Pancreas (tissue), 10 donors: ENCODE measurements at regions not wholly inside any gene's neighbourhood (a gene's known extent, or its start where the extent isn't known, plus 50 kb on each side); places are given as distances from the start of the nearest gene placed in this dataset.

ENCODE experiments used
- ATAC-seq, 4 donors: fragments of 200-7000 bp; cut with Tn5 transposase; one replicate each; pipeline versions ENCODE4 v1.8.0 to v1.9.1; 2020; ENCODE audit warnings: mild to moderate bottlenecking in 4 of 4, moderate library complexity in 4 of 4
- DNase-seq, 6 donors: peaks; one replicate each; pipeline ENCODE4 v3.0.0-alpha.2; 2020
- FAIRE-seq: peaks from 2 replicates; lab custom pipeline; 2012; peaks lifted over from hg19 to GRCh38; lab: Jason Lieb, UNC
- H3K27ac ChIP-seq, 4 donors: fragments of 200-600 bp; sonication (generic); 1 replicate in 3 of 4; 2 replicates in 1 of 4; pipeline versions ENCODE4 v1.5.0 to v1.8.0; 2020
- H3K27me3 ChIP-seq, 4 donors: fragments of 200-600 bp; one replicate each; pipeline ENCODE4 v1.8.0; 2021
- H3K36me3 ChIP-seq, 3 donors: fragments of 200-600 bp; sonication (generic) in 1 of 3; one replicate each; pipeline versions ENCODE4 v1.5.0 to v1.8.0; 2020 to 2021
- H3K4me1 ChIP-seq, 3 donors: fragments of 200-600 bp; one replicate each; pipeline ENCODE4 v1.8.0; 2021
- H3K4me3 ChIP-seq, 4 donors: fragments of 200-600 bp; sonication (generic) in 2 of 4; one replicate each; pipeline versions ENCODE4 v1.5.0 to v1.8.0; 2020 to 2021
- H3K9me3 ChIP-seq, 4 donors: fragments of 200-600 bp; one replicate each; pipeline ENCODE4 v1.8.0; 2021
- CTCF ChIP-seq, 4 donors: fragments of 200-600 bp; sonication (generic) in 3 of 4; IDR thresholded peaks; one replicate each; pipeline versions ENCODE4 v1.5.0 to v1.8.0; 2021; ENCODE audit warnings: antibody characterized with exemption in 4 of 4
- WGBS, 2 donors: extraction: QIAGEN DNeasy Blood & Tissue Kit; methylation state at CpG; one replicate each; pipeline ENCODE4 v1.1.7; 2013; 5-methylcytosine and 5-hydroxymethylcytosine counted together
- intact Hi-C, 3 donors: fragments of 100-400 bp; cut with DNase I; formaldehyde crosslinking; loops; one replicate each; pipeline versions ENCODE4 v1.11.1 to v1.14.2; 2022
- donor health status: healthy with polysubstance abuse.
- donor health status: DM: no; HTN: no; CAD: no; lungs with moderate emphysema.
- donor health status: DM: no; HTN: no; CAD: no.
- donor health status: control.
- donor health status: control.
- donor health status: Bipolar disorder and iron deficiency.
- donor health status: DM: yes; HTN: yes; CAD: no.
- donor health status: DM: no; HTN: no; CAD: no.
- donor health status: DM: no; HTN: no; CAD: no.
- donor health status: DM: yes; HTN: yes; CAD: no.

GRCh38 chr10:108409306-108409705 lies 1244.8 kb upstream of the SORCS1 start:
- no peaks in the 10 kb centered on the region for H3K9me3 ChIP-seq
- no peak for ATAC-seq
- H3K27ac ChIP-seq, result no peak overlapping the region
- no peak for FAIRE-seq
- DNase-seq, result no peak
- intact Hi-C loops, result no loop called here
- no peaks in the 10 kb centered on the region for H3K36me3 ChIP-seq
- no peak overlapping the region for H3K4me3 ChIP-seq
- no peaks in the 10 kb centered on the region for H3K4me1 ChIP-seq
- TF ChIP-seq CTCF (IDR thresholded peaks at IDR 0.05), result no peak
- no peaks in the 10 kb centered on the region for H3K27me3 ChIP-seq

- no peak for ATAC-seq
- WGBS, 2 donors, result 90 to 95% methylated on average over 1 of the region's 1 CpG
- H3K27me3 ChIP-seq, result no peaks in the 10 kb centered on the region
- intact Hi-C loops, result no loop called here
- H3K4me3 ChIP-seq, result no peak overlapping the region
- no peaks in the 10 kb centered on the region for H3K36me3 ChIP-seq
- H3K27ac ChIP-seq, result no peak overlapping the region
- H3K4me1 ChIP-seq, result no peaks in the 10 kb centered on the region
- no peak for DNase-seq
- no peaks in the 10 kb centered on the region for H3K9me3 ChIP-seq
- no peak for TF ChIP-seq CTCF (IDR thresholded peaks at IDR 0.05)
- no peak for FAIRE-seq
These were observed 1239.6 kb upstream of the SORCS1 start for GRCh38 chr10:108404155-108404554.

- no peak for DNase-seq
- TF ChIP-seq CTCF (IDR thresholded peaks at IDR 0.05), result no peak
- no peaks in the 10 kb centered on the region for H3K4me1 ChIP-seq
- no peak overlapping the region for H3K4me3 ChIP-seq
- no peak for ATAC-seq
- H3K27ac ChIP-seq, result no peak overlapping the region
- no peaks in the 10 kb centered on the region for H3K9me3 ChIP-seq
- intact Hi-C loops, result no loop called here
- no peaks in the 10 kb centered on the region for H3K27me3 ChIP-seq
- H3K36me3 ChIP-seq, result no peaks in the 10 kb centered on the region
- 73 to 74% methylated on average over 4 of the region's 4 CpGs for WGBS, 2 donors
- no peak for FAIRE-seq
These were observed 1235.0 kb upstream of the SORCS1 start for GRCh38 chr10:108399465-108399864.

- no peaks in the 10 kb centered on the region for H3K9me3 ChIP-seq
- WGBS, 2 donors, result 41 to 42% methylated on average over 1 of the region's 1 CpG
- intact Hi-C loops, result no loop called here
- FAIRE-seq (no peak), ATAC-seq (no peak), DNase-seq (no peak)
- no peak overlapping the region for H3K27ac ChIP-seq
- no peak for TF ChIP-seq CTCF (IDR thresholded peaks at IDR 0.05)
- no peaks in the 10 kb centered on the region for H3K4me1 ChIP-seq
- no peaks in the 10 kb centered on the region for H3K27me3 ChIP-seq
- no peak overlapping the region for H3K4me3 ChIP-seq
- no peaks in the 10 kb centered on the region for H3K36me3 ChIP-seq
These were observed 1228.6 kb upstream of the SORCS1 start for GRCh38 chr10:108393089-108393488.

GRCh38 chr10:108392286-108392685 lies 1227.8 kb upstream of the SORCS1 start:
- Histone ChIP-seq H3K9me3 (no peaks in the 10 kb centered on the region), H3K27ac (no peak overlapping the region), H3K4me1 (no peaks in the 10 kb centered on the region), H3K27me3 (no peaks in the 10 kb centered on the region), H3K4me3 (no peak overlapping the region), H3K36me3 (no peaks in the 10 kb centered on the region)
- no peak for TF ChIP-seq CTCF (IDR thresholded peaks at IDR 0.05)
- DNase-seq (no peak), ATAC-seq (no peak), FAIRE-seq (no peak)
- intact Hi-C loops, result no loop called here
- 38 to 41% methylated on average over 1 of the region's 1 CpG for WGBS, 2 donors
